ENCODE measurements at regions not wholly inside any gene's neighbourhood (a gene's known extent, or its start where the extent isn't known, plus 50 kb on each side); places are given as distances from the start of the nearest gene placed in this dataset.

DNA sequence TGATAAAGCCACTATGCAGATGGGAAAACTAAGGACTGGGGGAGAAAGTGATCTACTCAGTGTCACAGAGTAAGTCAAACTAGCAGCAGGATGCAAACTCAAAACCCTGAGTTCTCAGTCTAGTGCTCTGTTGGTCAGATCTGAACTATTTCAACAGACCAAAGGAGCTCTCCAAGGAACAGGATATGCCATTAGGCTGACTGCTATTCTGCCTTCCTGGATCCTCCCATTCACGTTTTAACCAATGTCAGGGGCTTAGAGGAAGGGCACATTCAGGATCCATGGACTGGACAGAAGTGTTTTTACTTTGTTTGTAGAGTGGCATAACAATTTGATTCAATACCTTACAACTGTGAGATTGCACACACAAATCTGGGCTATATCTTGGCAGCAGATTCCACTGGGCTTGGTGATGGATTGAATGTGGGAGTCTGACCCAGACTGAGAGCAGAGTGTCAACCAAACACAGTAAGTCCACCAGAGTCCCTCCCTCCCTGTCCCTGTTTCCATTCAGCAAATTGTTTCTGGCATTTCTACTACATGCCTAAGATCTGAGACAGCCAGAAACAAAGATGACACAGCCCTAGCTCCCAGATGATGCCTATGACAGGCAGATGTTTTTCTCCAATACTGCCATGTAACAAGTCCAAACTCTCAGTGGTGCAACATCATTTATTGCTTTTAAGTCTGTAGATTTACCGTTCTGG, 337.8 kb upstream of the CDH5 start:
- FAIRE-seq (peak; percentile 97), DNase-seq (ENCODE audit: low read depth) (peak; percentile 83)
- peak overlapping the region; percentile 40 for H3K4me2 ChIP-seq (ENCODE audit: low read length)
- H3K4me3 Mint-ChIP-seq (ENCODE audit: unreplicated experiment), result no peak overlapping the region
- no peaks in the 10 kb centered on the region for H4K20me1 ChIP-seq (ENCODE audit: insufficient read depth, low read length)
- peak overlapping the region; percentile 13 for H3K27ac ChIP-seq (ENCODE audit: low read depth, low read length)
- no peaks in the 10 kb centered on the region for H3K36me3 Mint-ChIP-seq (ENCODE audit: low read depth, unreplicated experiment)
- no peak overlapping the region for H3K9ac ChIP-seq (ENCODE audit: low read length)
- peaks cover 6% of the 10 kb centered on the region for H3K9me3 ChIP-seq (ENCODE audit: insufficient read depth, low read depth, low read length)
- no peak overlapping the region for H2AFZ ChIP-seq (ENCODE audit: low read depth, low read length)
- H3K4me1 ChIP-seq (ENCODE audit: insufficient read depth, low read length), result peaks cover 12% of the 10 kb centered on the region
- peaks cover 18% of the 10 kb centered on the region for H3K4me1 Mint-ChIP-seq (ENCODE audit: low read depth, unreplicated experiment)
- TF ChIP-seq EZH2 (IDR thresholded peaks at IDR 0.05; ENCODE audit: insufficient read depth, low read length), result no peak
- TF ChIP-seq, protein P1, sequence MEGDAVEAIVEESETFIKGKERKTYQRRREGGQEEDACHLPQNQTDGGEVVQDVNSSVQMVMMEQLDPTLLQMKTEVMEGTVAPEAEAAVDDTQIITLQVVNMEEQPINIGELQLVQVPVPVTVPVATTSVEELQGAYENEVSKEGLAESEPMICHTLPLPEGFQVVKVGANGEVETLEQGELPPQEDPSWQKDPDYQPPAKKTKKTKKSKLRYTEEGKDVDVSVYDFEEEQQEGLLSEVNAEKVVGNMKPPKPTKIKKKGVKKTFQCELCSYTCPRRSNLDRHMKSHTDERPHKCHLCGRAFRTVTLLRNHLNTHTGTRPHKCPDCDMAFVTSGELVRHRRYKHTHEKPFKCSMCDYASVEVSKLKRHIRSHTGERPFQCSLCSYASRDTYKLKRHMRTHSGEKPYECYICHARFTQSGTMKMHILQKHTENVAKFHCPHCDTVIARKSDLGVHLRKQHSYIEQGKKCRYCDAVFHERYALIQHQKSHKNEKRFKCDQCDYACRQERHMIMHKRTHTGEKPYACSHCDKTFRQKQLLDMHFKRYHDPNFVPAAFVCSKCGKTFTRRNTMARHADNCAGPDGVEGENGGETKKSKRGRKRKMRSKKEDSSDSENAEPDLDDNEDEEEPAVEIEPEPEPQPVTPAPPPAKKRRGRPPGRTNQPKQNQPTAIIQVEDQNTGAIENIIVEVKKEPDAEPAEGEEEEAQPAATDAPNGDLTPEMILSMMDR (IDR thresholded peaks at IDR 0.05; ENCODE audit: insufficient read depth, low read depth, low read length), result no peak
- H3K27ac Mint-ChIP-seq (ENCODE audit: unreplicated experiment), result peak overlapping the region; percentile 71
- no peaks in the 10 kb centered on the region for H3K36me3 ChIP-seq (ENCODE audit: insufficient read depth, low read length)
- peaks cover 14% of the 10 kb centered on the region for H3K9me3 Mint-ChIP-seq (ENCODE audit: unreplicated experiment)
- peaks cover 21% of the 10 kb centered on the region for H3K27me3 Mint-ChIP-seq (ENCODE audit: low read depth, unreplicated experiment)
- no peaks in the 10 kb centered on the region for H3K79me2 ChIP-seq (ENCODE audit: insufficient read depth, low read length)
- H3K4me3 ChIP-seq (ENCODE audit: insufficient read depth, low read depth, low read length), result no peak overlapping the region
- no peaks in the 10 kb centered on the region for H3K27me3 ChIP-seq (ENCODE audit: insufficient read depth, low read length)

DNA sequence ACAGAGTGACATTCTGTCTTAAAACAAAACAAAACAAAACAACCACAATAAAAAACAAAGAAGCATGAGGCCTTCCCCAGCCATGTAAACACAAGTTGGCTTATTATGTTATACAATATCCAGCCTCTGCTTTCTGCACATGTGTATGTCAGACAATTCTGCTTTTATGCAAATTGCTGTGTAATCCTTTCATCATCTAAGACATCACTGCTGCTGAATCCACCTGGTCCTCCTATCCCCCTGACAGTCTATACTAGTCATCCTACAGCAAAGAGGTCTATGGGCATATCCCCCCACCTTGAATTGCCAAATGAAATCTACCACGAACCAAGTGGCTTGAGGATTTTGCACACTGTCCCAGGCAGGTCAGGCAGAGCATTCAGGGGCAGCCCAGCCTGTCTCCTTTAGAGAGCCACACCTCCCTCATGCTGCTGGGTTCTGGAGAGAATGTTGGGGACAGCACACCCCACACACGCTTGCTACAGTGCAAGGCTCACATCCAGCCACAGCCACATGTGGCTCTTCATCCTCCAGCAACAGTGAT, 339.6 kb upstream of the CDH5 start:
- Mint-ChIP-seq H3K36me3 (ENCODE audit: low read depth, unreplicated experiment) (no peaks in the 10 kb centered on the region), H3K4me1 (ENCODE audit: low read depth, unreplicated experiment) (peaks cover 18% of the 10 kb centered on the region), H3K4me3 (ENCODE audit: unreplicated experiment) (no peak overlapping the region), H3K27me3 (ENCODE audit: low read depth, unreplicated experiment) (peaks cover 10% of the 10 kb centered on the region), H3K9me3 (ENCODE audit: unreplicated experiment) (peaks cover 14% of the 10 kb centered on the region), H3K27ac (ENCODE audit: unreplicated experiment) (no peak overlapping the region)
- Histone ChIP-seq H3K27ac (ENCODE audit: low read depth, low read length) (no peak overlapping the region), H3K36me3 (ENCODE audit: insufficient read depth, low read length) (no peaks in the 10 kb centered on the region), H3K4me2 (ENCODE audit: low read length) (no peak overlapping the region), H3K27me3 (ENCODE audit: insufficient read depth, low read length) (no peaks in the 10 kb centered on the region), H3K4me1 (ENCODE audit: insufficient read depth, low read length) (peaks cover 12% of the 10 kb centered on the region), H3K4me3 (ENCODE audit: insufficient read depth, low read depth, low read length) (no peak overlapping the region), H3K9ac (ENCODE audit: low read length) (no peak overlapping the region), H2AFZ (ENCODE audit: low read depth, low read length) (no peak overlapping the region), H3K79me2 (ENCODE audit: insufficient read depth, low read length) (no peaks in the 10 kb centered on the region), H4K20me1 (ENCODE audit: insufficient read depth, low read length) (no peaks in the 10 kb centered on the region), H3K9me3 (ENCODE audit: insufficient read depth, low read depth, low read length) (peaks cover 6% of the 10 kb centered on the region)
- DNase-seq (ENCODE audit: low read depth), result no peak
- no peak for FAIRE-seq
- no peak for TF ChIP-seq EZH2 (IDR thresholded peaks at IDR 0.05; ENCODE audit: insufficient read depth, low read length)
- TF ChIP-seq, protein P1 (IDR thresholded peaks at IDR 0.05; ENCODE audit: insufficient read depth, low read depth, low read length), result no peak

DNA sequence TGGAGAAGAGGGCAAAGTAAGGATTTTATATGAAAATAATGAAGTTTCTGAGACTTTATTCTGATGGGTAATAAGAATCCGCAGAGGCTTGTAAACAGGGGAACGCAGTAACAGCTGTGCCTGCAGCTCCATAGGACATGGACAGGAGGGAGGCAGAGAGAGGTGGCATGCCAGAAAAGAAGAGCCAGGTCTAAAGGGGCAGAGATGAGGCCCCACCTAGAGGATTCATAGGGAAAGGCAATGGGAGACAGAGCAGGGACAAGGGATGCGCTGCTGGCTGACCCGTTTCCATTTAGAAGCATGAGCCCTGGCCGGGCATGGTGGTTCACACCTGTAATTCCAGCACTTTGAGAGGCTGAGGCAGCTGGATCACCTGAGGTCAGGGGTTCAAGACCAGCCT, 340.3 kb upstream of the CDH5 start:
- no peaks in the 10 kb centered on the region for H3K36me3 Mint-ChIP-seq (ENCODE audit: low read depth, unreplicated experiment)
- FAIRE-seq (no peak), DNase-seq (ENCODE audit: low read depth) (no peak)
- no peaks in the 10 kb centered on the region for H3K36me3 ChIP-seq (ENCODE audit: insufficient read depth, low read length)
- H3K27ac ChIP-seq (ENCODE audit: low read depth, low read length), result no peak overlapping the region
- peaks cover 16% of the 10 kb centered on the region for H3K9me3 Mint-ChIP-seq (ENCODE audit: unreplicated experiment)
- TF ChIP-seq, protein P1 (IDR thresholded peaks at IDR 0.05; ENCODE audit: insufficient read depth, low read depth, low read length), result peak; percentile 24
- TF ChIP-seq EZH2 (IDR thresholded peaks at IDR 0.05; ENCODE audit: insufficient read depth, low read length), result no peak
- H3K79me2 ChIP-seq (ENCODE audit: insufficient read depth, low read length), result no peaks in the 10 kb centered on the region
- H3K9ac ChIP-seq (ENCODE audit: low read length), result no peak overlapping the region
- no peak overlapping the region for H3K4me3 Mint-ChIP-seq (ENCODE audit: unreplicated experiment)
- H3K9me3 ChIP-seq (ENCODE audit: insufficient read depth, low read depth, low read length), result peaks cover 6% of the 10 kb centered on the region
- H3K4me1 Mint-ChIP-seq (ENCODE audit: low read depth, unreplicated experiment), result peaks cover 18% of the 10 kb centered on the region
- H3K4me1 ChIP-seq (ENCODE audit: insufficient read depth, low read length), result peaks cover 12% of the 10 kb centered on the region
- H3K4me3 ChIP-seq (ENCODE audit: insufficient read depth, low read depth, low read length), result no peak overlapping the region
- H2AFZ ChIP-seq (ENCODE audit: low read depth, low read length), result no peak overlapping the region
- peaks cover 10% of the 10 kb centered on the region for H3K27me3 Mint-ChIP-seq (ENCODE audit: low read depth, unreplicated experiment)
- no peaks in the 10 kb centered on the region for H4K20me1 ChIP-seq (ENCODE audit: insufficient read depth, low read length)
- H3K27me3 ChIP-seq (ENCODE audit: insufficient read depth, low read length), result no peaks in the 10 kb centered on the region
- H3K4me2 ChIP-seq (ENCODE audit: low read length), result no peak overlapping the region
- no peak overlapping the region for H3K27ac Mint-ChIP-seq (ENCODE audit: unreplicated experiment)
